ENCODE measurements at regions not wholly inside any gene's neighbourhood (a gene's known extent, or its start where the extent isn't known, plus 50 kb on each side); places are given as distances from the start of the nearest gene placed in this dataset.

- no peak for TF ChIP-seq GABPA (IDR thresholded peaks at IDR 0.05 in 1 of 2, conservative IDR thresholded peaks at IDR 0.05 in 1 of 2)
- TF ChIP-seq CTCF (IDR thresholded peaks at IDR 0.05; ENCODE audit: low read depth, low read length, missing input control): no peak
- TF ChIP-seq MAX (IDR thresholded peaks at IDR 0.05): no peak
- TF ChIP-seq REST (IDR thresholded peaks at IDR 0.05): no peak
- no peak for TF ChIP-seq TAF1 (conservative IDR thresholded peaks at IDR 0.05)
- TF ChIP-seq JUND (IDR thresholded peaks at IDR 0.05): no peak
- TF ChIP-seq RAD21 (IDR thresholded peaks at IDR 0.05): no peak
These were observed 189.2 kb upstream of the FERMT1 start for GRCh38 chr20:6311841-6312655.
